ENCODE measurements at regions not wholly inside any gene's neighbourhood (a gene's known extent, or its start where the extent isn't known, plus 50 kb on each side); places are given as distances from the start of the nearest gene placed in this dataset.

DNA sequence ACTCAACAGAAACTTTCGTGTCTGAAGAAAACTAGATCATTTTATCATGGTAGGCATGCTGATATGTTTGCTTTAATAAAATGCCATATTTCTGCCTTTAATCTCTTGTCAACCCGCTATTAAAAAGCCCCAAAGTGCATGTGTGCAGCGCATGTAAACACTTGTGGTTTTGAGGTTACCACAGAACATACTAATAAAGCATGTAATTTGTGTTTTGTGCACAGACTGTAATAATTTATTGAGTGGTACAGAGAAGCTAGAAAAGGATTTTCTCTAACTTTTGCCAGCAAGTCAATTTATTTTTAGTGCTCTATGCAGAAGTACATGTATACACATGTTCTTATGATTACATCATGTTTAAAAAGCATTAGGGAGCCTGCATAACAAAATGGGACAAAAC is 349.9 kb upstream of the SLC35B3 start:
- Histone ChIP-seq H3K9me3 (ENCODE audit: control insufficient read depth in 2 of 2, low read length in 2 of 2) (no peaks in the 10 kb centered on the region), H3K27ac (ENCODE audit: low read length) (no peak overlapping the region), H3K4me3 (ENCODE audit: low read length in 2 of 2) (no peak overlapping the region), H3K36me3 (ENCODE audit: control insufficient read depth in 2 of 2, insufficient read depth in 2 of 2, low read length in 2 of 2) (no peaks in the 10 kb centered on the region), H3K27me3 (ENCODE audit: control insufficient read depth in 1 of 2, insufficient read depth in 2 of 2, low read length in 2 of 2) (no peaks in the 10 kb centered on the region), H3K4me1 (ENCODE audit: control insufficient read depth, insufficient read depth, low read length) (no peaks in the 10 kb centered on the region), H3K9ac (ENCODE audit: low read length in 2 of 2) (no peak overlapping the region)

- H3K36me3 ChIP-seq (ENCODE audit: control insufficient read depth in 2 of 2, insufficient read depth in 2 of 2, low read length in 2 of 2): no peaks in the 10 kb centered on the region
- no peaks in the 10 kb centered on the region for H3K4me1 ChIP-seq (ENCODE audit: control insufficient read depth, insufficient read depth, low read length)
Measured at GRCh38 chr6:8783191-8783590, 347.8 kb upstream of the SLC35B3 start.

GRCh38 chr6:8780653-8781052 is 345.3 kb upstream of the SLC35B3 start:
- Histone ChIP-seq H3K9ac (ENCODE audit: low read length in 2 of 2) (no peak overlapping the region), H3K36me3 (ENCODE audit: control insufficient read depth in 2 of 2, insufficient read depth in 2 of 2, low read length in 2 of 2) (no peaks in the 10 kb centered on the region), H3K9me3 (ENCODE audit: control insufficient read depth in 2 of 2, low read length in 2 of 2) (no peaks in the 10 kb centered on the region), H3K27ac (ENCODE audit: low read length) (no peak overlapping the region), H3K4me3 (ENCODE audit: low read length in 2 of 2) (no peak overlapping the region), H3K27me3 (ENCODE audit: control insufficient read depth in 1 of 2, insufficient read depth in 2 of 2, low read length in 2 of 2) (no peaks in the 10 kb centered on the region), H3K4me1 (ENCODE audit: control insufficient read depth, insufficient read depth, low read length) (no peaks in the 10 kb centered on the region)

More at GRCh38 chr6:8783191-8783590, 347.8 kb upstream of the SLC35B3 start:
- H3K9me3 ChIP-seq (ENCODE audit: control insufficient read depth in 2 of 2, low read length in 2 of 2): no peaks in the 10 kb centered on the region
- no peak overlapping the region for H3K9ac ChIP-seq (ENCODE audit: low read length in 2 of 2)
- no peak overlapping the region for H3K4me3 ChIP-seq (ENCODE audit: low read length in 2 of 2)
- no peaks in the 10 kb centered on the region for H3K27me3 ChIP-seq (ENCODE audit: control insufficient read depth in 1 of 2, insufficient read depth in 2 of 2, low read length in 2 of 2)
- H3K27ac ChIP-seq (ENCODE audit: low read length): no peak overlapping the region

- Histone ChIP-seq H3K9ac (ENCODE audit: low read length in 2 of 2) (no peak overlapping the region), H3K4me3 (ENCODE audit: low read length in 2 of 2) (no peak overlapping the region), H3K9me3 (ENCODE audit: control insufficient read depth in 2 of 2, low read length in 2 of 2) (no peaks in the 10 kb centered on the region), H3K36me3 (ENCODE audit: control insufficient read depth in 2 of 2, insufficient read depth in 2 of 2, low read length in 2 of 2) (no peaks in the 10 kb centered on the region), H3K27ac (ENCODE audit: low read length) (no peak overlapping the region), H3K4me1 (ENCODE audit: control insufficient read depth, insufficient read depth, low read length) (no peaks in the 10 kb centered on the region), H3K27me3 (ENCODE audit: control insufficient read depth in 1 of 2, insufficient read depth in 2 of 2, low read length in 2 of 2) (no peaks in the 10 kb centered on the region)
Measured at GRCh38 chr6:8764733-8765132, 329.4 kb upstream of the SLC35B3 start.

DNA sequence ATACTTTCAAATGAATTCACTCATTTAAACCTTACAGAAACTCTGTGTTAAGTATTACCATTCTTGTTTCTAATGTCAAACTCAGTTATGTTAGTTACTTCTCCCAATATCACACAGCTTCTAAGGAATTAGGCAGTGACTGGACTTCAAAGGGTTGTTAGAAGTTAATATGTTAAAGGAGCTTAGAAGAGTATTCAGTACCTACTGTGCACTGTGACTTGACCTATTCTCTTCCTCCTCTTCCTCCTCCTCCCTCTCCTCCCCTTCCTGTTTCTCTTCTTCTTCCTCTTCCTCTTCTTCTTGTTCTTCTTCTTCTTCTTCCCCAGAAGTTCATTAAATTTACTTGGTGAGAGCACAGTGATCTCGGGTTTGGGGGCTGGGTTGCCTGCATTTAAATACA is 325.6 kb upstream of the SLC35B3 start:
- no peaks in the 10 kb centered on the region for H3K9me3 ChIP-seq (ENCODE audit: control insufficient read depth in 2 of 2, low read length in 2 of 2)
- H3K27me3 ChIP-seq (ENCODE audit: control insufficient read depth in 1 of 2, insufficient read depth in 2 of 2, low read length in 2 of 2): no peaks in the 10 kb centered on the region
- H3K27ac ChIP-seq (ENCODE audit: low read length): no peak overlapping the region
- no peaks in the 10 kb centered on the region for H3K4me1 ChIP-seq (ENCODE audit: control insufficient read depth, insufficient read depth, low read length)
- no peak overlapping the region for H3K4me3 ChIP-seq (ENCODE audit: low read length in 2 of 2)
- no peak overlapping the region for H3K9ac ChIP-seq (ENCODE audit: low read length in 2 of 2)
- H3K36me3 ChIP-seq (ENCODE audit: control insufficient read depth in 2 of 2, insufficient read depth in 2 of 2, low read length in 2 of 2): no peaks in the 10 kb centered on the region

- H3K27me3 ChIP-seq (ENCODE audit: control insufficient read depth in 1 of 2, insufficient read depth in 2 of 2, low read length in 2 of 2): no peaks in the 10 kb centered on the region
- H3K9me3 ChIP-seq (ENCODE audit: control insufficient read depth in 2 of 2, low read length in 2 of 2): no peaks in the 10 kb centered on the region
- no peak overlapping the region for H3K27ac ChIP-seq (ENCODE audit: low read length)
- H3K4me3 ChIP-seq (ENCODE audit: low read length in 2 of 2): no peak overlapping the region
- H3K36me3 ChIP-seq (ENCODE audit: control insufficient read depth in 2 of 2, insufficient read depth in 2 of 2, low read length in 2 of 2): no peaks in the 10 kb centered on the region
- H3K4me1 ChIP-seq (ENCODE audit: control insufficient read depth, insufficient read depth, low read length): no peaks in the 10 kb centered on the region
- H3K9ac ChIP-seq (ENCODE audit: low read length in 2 of 2): no peak overlapping the region
Measured at GRCh38 chr6:8758412-8758811, 323.1 kb upstream of the SLC35B3 start.

GRCh38 chr6:8750627-8751026 is 315.3 kb upstream of the SLC35B3 start:
- Histone ChIP-seq H3K36me3 (ENCODE audit: control insufficient read depth in 2 of 2, insufficient read depth in 2 of 2, low read length in 2 of 2) (no peaks in the 10 kb centered on the region), H3K9ac (ENCODE audit: low read length in 2 of 2) (no peak overlapping the region), H3K27me3 (ENCODE audit: control insufficient read depth in 1 of 2, insufficient read depth in 2 of 2, low read length in 2 of 2) (no peaks in the 10 kb centered on the region), H3K27ac (ENCODE audit: low read length) (no peak overlapping the region), H3K4me1 (ENCODE audit: control insufficient read depth, insufficient read depth, low read length) (no peaks in the 10 kb centered on the region), H3K9me3 (ENCODE audit: control insufficient read depth in 2 of 2, low read length in 2 of 2) (no peaks in the 10 kb centered on the region), H3K4me3 (ENCODE audit: low read length in 2 of 2) (no peak overlapping the region)

GRCh38 chr6:8749465-8749864 is 314.1 kb upstream of the SLC35B3 start:
- Histone ChIP-seq H3K9me3 (ENCODE audit: control insufficient read depth in 2 of 2, low read length in 2 of 2) (no peaks in the 10 kb centered on the region), H3K4me1 (ENCODE audit: control insufficient read depth, insufficient read depth, low read length) (no peaks in the 10 kb centered on the region), H3K27ac (ENCODE audit: low read length) (no peak overlapping the region), H3K4me3 (ENCODE audit: low read length in 2 of 2) (no peak overlapping the region), H3K9ac (ENCODE audit: low read length in 2 of 2) (no peak overlapping the region), H3K36me3 (ENCODE audit: control insufficient read depth in 2 of 2, insufficient read depth in 2 of 2, low read length in 2 of 2) (no peaks in the 10 kb centered on the region), H3K27me3 (ENCODE audit: control insufficient read depth in 1 of 2, insufficient read depth in 2 of 2, low read length in 2 of 2) (no peaks in the 10 kb centered on the region)

- no peak overlapping the region for H3K27ac ChIP-seq (ENCODE audit: low read length)
- H3K9ac ChIP-seq (ENCODE audit: low read length in 2 of 2): no peak overlapping the region
- H3K4me1 ChIP-seq (ENCODE audit: control insufficient read depth, insufficient read depth, low read length): no peaks in the 10 kb centered on the region
- H3K36me3 ChIP-seq (ENCODE audit: control insufficient read depth in 2 of 2, insufficient read depth in 2 of 2, low read length in 2 of 2): no peaks in the 10 kb centered on the region
- no peak overlapping the region for H3K4me3 ChIP-seq (ENCODE audit: low read length in 2 of 2)
- H3K9me3 ChIP-seq (ENCODE audit: control insufficient read depth in 2 of 2, low read length in 2 of 2): no peaks in the 10 kb centered on the region
- H3K27me3 ChIP-seq (ENCODE audit: control insufficient read depth in 1 of 2, insufficient read depth in 2 of 2, low read length in 2 of 2): no peaks in the 10 kb centered on the region
Measured at GRCh38 chr6:8743170-8743745, 307.9 kb upstream of the SLC35B3 start.

DNA sequence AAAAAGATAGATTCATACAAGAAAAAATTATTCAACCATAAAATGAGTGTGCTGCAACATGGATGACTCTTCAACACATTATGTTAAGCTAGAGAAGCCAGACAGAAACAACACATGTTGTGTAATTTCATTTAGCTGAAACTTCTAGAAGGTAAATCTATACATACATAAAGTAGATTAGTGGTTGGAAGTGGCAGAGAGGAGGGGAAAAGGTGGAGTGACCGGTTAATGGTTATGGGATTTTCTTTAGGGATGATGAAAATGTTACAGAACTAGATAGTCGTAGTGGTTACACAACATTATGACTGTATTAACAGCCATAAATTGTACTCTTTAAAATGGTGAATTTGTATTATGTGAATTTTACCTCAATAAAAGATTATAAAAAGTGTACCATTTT is 304.1 kb upstream of the SLC35B3 start:
- Histone ChIP-seq H3K27ac (ENCODE audit: low read length) (no peak overlapping the region), H3K27me3 (ENCODE audit: control insufficient read depth in 1 of 2, insufficient read depth in 2 of 2, low read length in 2 of 2) (no peaks in the 10 kb centered on the region), H3K4me3 (ENCODE audit: low read length in 2 of 2) (no peak overlapping the region), H3K9me3 (ENCODE audit: control insufficient read depth in 2 of 2, low read length in 2 of 2) (no peaks in the 10 kb centered on the region), H3K36me3 (ENCODE audit: control insufficient read depth in 2 of 2, insufficient read depth in 2 of 2, low read length in 2 of 2) (no peaks in the 10 kb centered on the region), H3K4me1 (ENCODE audit: control insufficient read depth, insufficient read depth, low read length) (no peaks in the 10 kb centered on the region), H3K9ac (ENCODE audit: low read length in 2 of 2) (no peak overlapping the region)

DNA sequence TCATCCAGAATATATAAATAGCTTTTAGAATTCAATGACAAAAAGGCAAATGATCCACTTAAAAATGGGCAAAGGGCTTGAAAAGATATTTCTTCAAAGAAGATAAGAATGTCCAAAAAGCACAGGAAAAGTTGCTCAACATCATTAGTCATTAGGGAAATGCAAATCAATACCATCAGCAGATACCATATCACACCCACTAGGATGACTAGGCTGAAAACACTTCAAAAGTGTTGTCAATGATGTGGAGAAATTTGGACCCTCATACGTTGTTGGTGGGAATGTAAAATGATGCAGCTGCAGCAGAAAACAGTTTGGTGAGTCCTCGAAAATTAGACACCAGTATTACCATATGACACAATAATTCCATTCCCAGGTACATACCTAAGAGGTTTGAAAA is 303.6 kb upstream of the SLC35B3 start:
- H3K4me1 ChIP-seq (ENCODE audit: control insufficient read depth, insufficient read depth, low read length): no peaks in the 10 kb centered on the region
- no peaks in the 10 kb centered on the region for H3K9me3 ChIP-seq (ENCODE audit: control insufficient read depth in 2 of 2, low read length in 2 of 2)
- H3K27me3 ChIP-seq (ENCODE audit: control insufficient read depth in 1 of 2, insufficient read depth in 2 of 2, low read length in 2 of 2): no peaks in the 10 kb centered on the region
- no peaks in the 10 kb centered on the region for H3K36me3 ChIP-seq (ENCODE audit: control insufficient read depth in 2 of 2, insufficient read depth in 2 of 2, low read length in 2 of 2)
- H3K27ac ChIP-seq (ENCODE audit: low read length): no peak overlapping the region
- H3K9ac ChIP-seq (ENCODE audit: low read length in 2 of 2): no peak overlapping the region
- H3K4me3 ChIP-seq (ENCODE audit: low read length in 2 of 2): no peak overlapping the region

All from stomach smooth muscle (tissue), 2 donors.